HG03521 (cell line): ENCODE measurements at regions not wholly inside any gene's neighbourhood (a gene's known extent, or its start where the extent isn't known, plus 50 kb on each side); places are given as distances from the start of the nearest gene placed in this dataset.

Source experiments
- ATAC-seq: cut with Tn5 transposase; IDR thresholded peaks from one replicate; pipeline ENCODE4 v1.9.1; 2021; ENCODE audit warnings: mild to moderate bottlenecking, moderate library complexity; ENCODE audit not compliant: unreplicated experiment

DNA sequence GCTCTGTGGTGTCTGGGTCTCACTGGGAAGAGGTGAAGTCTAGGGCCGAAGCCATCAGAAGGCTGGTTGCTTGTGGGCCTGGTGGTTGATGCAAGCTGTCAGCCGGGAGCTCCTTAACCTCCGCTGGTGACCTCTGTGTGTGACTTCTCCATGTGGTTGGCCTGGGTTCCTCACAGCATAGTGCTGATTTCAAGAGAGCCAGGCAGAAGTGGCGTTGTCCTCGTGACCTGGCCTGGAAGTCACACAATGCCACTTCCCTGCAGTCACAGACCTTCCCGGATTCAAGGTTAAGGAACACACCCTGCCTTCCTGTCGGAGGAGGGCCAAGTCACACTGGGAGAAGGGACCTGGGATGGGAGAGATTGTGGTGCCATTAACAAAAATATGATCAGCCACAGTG lies 303.7 kb upstream of the HS6ST1 start:
- ATAC-seq: no peak

GRCh38 chr2:128622955-128623620 lies 304.4 kb upstream of the HS6ST1 start:
- no peak for ATAC-seq

- peak; percentile 75 for ATAC-seq
These were observed 305.4 kb upstream of the HS6ST1 start for GRCh38 chr2:128623776-128624761.

DNA sequence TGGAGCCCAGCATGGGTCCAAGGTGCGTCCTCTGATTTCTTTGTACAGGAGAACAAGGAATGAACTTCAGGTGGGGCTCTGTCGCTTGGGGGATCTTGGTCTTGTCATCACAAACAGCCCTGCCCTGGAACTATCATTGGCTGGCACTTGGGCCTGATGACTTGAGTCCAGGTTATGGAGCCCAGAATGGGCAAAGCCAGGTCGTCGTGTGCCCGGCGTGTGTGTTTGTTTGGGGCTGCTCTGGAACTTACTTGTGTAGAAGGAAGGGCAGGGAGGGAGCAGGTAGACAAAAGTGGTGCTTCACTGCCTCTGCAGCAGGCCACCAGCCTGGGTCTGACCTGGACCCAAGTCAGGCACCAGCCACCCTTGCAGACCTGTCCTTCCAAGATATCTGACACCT lies 306.3 kb upstream of the HS6ST1 start:
- ATAC-seq: no peak

- ATAC-seq: no peak
These were observed 306.8 kb upstream of the HS6ST1 start for GRCh38 chr2:128625421-128625820.

DNA sequence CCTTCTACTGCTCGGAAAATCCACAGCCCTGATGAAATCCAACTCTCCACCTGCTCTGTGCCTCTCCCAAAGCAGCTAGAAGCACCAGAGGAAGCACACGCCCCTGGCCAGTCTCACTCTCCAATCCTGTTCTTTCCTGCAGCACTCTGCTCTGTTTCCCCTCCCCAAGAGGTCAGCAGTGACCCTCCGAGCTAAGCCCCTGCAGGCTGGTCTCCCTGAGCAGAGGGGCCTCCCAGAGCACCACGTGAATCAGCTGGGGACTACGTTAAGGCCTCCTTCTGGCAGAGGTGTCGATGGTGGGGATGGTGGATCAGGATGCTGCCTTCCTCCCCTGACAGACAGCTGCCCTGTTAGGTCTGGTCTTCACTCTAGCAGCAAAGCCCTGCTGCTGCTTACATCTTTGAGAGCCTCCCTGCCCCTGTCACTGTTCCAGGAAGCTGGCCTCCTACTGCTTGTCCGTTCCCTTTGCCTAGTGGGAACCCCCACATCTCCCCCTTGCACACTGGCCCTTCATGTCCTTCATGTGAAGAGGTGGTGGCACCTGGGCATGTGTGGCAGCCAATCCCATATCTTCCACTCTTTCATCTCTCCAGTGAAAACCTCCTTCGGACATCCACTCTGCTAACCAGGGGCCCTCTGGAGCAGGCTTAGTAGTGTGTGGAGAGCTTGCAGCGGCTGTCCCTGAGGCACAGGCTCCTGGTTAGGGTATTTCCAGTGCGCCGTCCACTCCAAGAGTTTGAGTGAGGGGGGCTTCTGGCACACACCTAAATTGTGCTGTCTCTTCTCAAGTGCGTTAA lies 307.5 kb upstream of the HS6ST1 start:
- no peak for ATAC-seq

- ATAC-seq: no peak
These were observed 308.3 kb upstream of the HS6ST1 start for GRCh38 chr2:128626760-128627511.

DNA sequence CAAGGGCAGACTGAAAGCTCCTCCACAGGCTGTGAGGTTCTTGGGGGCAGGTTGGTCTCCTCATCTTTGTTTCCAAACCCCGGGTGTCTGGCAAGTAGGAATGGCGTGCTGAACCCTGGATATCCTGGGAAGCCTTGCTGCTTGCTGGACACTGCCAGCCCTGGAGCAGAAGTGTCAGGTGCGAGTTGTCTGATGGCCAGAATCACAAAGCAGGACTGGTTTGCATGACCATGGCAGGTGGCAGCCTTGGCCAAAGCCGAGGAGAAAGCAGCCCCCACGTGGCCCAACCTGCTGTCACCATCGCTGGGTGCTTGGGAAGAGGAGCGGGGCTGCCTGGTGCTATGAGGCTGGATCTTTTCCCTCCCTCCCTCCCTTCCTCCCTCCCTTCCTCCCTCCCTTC lies 309.5 kb upstream of the HS6ST1 start:
- ATAC-seq: no peak

DNA sequence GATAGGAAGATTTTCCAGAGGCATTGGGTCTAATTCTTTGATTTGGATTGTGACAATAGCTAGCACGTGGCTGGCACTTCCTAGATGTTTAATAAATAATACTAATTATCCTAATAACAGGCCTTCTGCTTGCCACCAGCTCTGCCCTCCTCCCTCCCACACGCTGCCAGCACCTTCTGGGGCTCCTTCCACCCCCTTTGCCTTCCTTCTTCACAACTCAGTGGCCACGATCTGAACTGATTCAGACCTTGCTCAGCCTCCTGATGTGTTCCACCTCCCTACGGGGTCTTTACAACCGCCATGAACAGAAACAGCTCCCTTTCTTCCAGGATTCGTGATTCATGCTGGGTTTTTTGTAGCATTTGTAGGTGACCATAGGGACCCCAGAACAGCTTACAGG lies 310.3 kb upstream of the HS6ST1 start:
- ATAC-seq: no peak

GRCh38 chr2:128630974-128631697 lies 312.5 kb upstream of the HS6ST1 start:
- ATAC-seq: no peak

GRCh38 chr2:128631698-128632500 lies 313.2 kb upstream of the HS6ST1 start:
- ATAC-seq: no peak

DNA sequence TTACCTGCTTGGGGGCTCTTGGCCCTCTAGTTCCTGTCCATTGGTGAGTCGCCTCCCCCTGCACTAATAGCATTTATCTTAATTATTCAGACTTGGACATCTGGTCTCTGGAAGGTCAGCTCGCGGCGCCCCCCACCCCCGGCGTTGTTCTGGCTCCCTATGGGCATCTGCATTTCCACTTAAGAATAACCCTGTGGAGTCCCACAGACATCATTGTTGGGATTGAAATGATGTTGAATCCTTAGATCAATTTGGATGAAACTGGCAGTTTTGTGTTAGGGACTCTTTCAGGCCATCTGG lies 313.8 kb upstream of the HS6ST1 start:
- ATAC-seq: no peak

GRCh38 chr2:128633501-128633900 lies 314.8 kb upstream of the HS6ST1 start:
- ATAC-seq: no peak

DNA sequence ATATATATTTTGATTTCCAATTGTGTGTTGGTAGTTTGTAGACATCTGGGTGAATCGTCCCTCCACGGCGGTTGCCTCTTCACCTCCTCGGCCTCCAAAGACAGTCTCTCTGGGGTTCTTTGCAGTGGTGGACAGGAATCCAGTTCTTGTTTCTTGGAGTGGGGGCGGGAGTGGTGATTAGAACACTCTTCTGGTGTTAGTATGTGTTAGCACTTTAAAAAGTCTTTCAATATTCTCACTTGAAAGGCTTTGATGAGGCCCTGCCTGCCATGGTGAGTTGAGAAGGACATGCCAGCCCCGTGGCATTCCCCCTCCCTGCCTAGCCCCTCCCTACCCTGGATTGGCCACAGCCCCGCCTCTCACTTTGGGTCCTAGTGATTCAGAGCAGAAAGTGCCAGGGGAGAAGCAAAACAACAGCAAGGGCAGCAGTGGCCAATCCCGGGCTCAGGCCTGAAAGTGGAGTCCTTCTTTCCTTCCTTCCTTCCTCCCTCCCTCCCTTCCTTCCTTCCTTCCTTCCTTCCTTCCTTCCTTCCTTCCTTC lies 316.8 kb upstream of the HS6ST1 start:
- ATAC-seq: no peak

DNA sequence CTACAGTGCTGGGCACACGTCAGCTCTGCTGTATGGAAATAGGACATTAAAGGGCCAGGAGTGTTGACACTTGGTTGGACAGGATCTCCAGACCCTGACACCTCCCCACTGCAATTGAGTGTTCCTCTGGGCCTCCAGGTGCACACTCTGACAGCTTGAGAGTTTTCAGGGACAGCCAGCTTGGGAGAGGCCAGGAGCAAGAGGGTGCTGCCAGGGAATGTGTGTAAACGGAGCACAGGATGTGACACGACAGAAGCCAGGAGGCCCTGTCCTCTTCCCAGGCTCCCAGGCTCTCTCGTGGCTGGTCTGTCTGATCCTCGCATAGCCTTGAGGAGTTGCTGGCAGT lies 318.1 kb upstream of the HS6ST1 start:
- no peak for ATAC-seq

GRCh38 chr2:128637481-128638155 lies 318.9 kb upstream of the HS6ST1 start:
- ATAC-seq: no peak

DNA sequence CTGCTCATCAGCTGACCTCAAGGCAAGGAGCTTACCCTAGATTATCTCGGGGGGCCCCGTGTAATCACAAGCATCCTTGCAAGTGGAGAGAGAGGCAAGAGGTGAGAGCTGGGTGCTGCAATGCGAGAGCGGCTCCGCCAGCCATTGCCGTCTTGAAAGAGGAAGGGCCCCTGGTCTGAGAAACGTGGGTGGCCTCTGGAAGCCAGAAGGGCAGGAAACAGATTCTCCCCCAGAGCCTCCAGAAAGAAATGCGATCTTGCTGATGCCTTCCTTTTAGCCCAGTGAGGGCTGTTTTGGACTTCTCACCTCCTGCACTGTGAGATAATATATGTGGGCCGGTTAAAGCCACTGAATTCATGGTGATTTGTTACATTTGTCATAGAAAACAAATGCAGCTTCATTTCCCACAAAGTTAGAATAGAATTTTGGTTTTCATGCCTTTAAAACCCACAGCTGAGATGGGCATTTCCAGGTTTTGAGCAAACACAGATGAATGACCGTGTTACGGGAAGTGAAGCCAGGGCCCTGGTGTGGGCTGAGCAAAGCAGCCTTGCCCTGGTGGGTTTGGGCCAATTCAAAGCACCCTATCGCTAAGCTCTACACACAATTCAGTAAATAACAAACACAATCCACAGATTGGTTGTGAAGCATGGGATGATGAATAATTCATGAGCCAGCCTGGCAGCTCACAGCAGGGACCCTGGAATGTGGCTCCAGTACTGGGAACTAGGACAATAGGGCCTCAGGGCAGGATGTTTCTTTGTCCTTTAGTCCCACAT lies 319.9 kb upstream of the HS6ST1 start:
- no peak for ATAC-seq

DNA sequence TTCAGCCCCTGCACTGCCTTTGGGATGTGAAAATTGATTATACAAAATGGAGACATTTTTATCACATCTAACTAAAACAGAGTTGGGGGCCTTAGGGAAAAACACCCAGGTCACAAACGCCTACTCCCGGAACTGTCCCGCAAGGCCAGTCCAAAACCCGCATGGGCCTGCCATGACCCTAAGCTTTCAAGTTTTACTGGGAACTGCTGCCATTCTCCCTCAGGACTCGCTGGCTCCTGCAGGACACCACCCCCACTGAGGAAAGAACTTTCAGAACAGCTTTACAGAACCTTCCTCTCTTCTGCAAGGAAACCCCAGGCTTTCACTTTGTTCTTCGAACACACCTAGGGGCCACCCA lies 320.4 kb upstream of the HS6ST1 start:
- no peak for ATAC-seq
